ENCODE measurements at regions not wholly inside any gene's neighbourhood (a gene's known extent, or its start where the extent isn't known, plus 50 kb on each side); places are given as distances from the start of the nearest gene placed in this dataset.

- DNase-seq = no peak
These were observed 215.4 kb downstream of the UACA start for GRCh38 chr15:70547846-70548487.

GRCh38 chr15:70545526-70545925, 217.8 kb downstream of the UACA start:
- DNase-seq = no peak

GRCh38 chr15:70541511-70541910, 221.8 kb downstream of the UACA start:
- DNase-seq = no peak

DNA sequence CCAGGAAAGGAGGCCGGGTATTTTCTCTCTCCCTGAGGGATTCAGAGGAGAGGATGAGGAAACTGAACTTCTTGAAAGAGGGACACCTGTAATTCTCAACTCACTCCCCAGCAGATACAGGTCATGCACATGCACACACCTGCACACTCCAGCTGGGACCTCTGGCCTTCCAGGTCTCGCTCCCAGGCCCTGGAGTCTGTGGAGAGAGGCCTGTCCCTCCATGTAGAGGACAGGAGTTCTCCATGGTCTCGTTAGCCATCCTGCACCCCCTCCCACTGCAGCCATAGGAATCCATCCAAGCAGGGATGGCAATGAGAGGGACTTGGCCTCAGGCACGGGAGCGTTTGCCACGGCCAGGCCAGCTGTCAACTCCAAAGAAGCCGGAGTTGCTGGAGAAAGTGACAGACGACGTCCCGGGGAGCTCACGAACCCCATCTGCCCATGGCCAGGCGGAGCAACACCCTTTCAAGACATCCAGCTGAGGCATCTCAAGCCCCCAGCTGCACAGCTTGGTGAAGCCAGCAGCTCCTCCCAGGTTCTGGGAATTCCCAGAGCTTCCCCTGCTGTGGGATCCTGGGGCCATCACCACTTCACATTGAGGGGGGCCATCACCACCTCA, 223.3 kb downstream of the UACA start:
- no peak for DNase-seq

- no peak for DNase-seq
These were observed 223.9 kb downstream of the UACA start for GRCh38 chr15:70539409-70539808.

DNA sequence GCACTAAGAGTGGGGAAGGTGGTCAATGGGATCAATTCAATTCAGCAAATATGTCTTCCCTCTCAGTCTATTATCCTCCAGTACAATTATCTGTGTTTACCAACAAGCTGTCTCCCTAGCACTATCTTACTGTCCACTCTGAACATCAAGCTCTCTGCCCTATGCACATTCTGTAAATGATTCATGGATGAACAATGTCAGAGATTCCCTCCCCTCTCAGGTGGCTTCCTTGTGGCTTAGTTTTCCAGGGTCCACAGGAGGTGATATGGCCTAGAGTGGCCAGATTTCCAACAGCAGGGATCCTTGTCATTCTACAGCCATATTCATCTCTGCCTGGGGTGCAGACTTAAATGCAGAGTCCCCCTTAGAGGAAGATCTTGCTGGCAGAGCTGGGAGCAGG, 225.1 kb downstream of the UACA start:
- DNase-seq = no peak

DNA sequence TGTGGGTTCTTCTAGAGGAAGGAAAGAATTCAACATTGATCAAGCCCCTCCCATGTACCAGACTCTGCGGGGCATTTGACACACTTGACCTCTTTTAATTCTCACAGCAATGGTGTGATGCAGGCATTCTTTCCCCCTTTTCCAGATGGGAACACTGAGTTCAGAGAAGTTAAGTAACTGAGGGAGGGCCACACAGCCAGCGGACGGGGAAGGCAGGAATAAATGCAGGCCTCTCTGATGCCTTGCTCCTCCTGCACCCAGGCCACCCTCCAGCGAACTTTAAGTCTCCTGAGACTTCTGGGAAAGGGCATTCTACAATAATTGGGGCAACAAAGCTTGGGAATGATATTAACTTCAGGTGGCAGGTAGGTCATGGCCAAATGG, 227.4 kb downstream of the UACA start:
- no peak for DNase-seq

DNA sequence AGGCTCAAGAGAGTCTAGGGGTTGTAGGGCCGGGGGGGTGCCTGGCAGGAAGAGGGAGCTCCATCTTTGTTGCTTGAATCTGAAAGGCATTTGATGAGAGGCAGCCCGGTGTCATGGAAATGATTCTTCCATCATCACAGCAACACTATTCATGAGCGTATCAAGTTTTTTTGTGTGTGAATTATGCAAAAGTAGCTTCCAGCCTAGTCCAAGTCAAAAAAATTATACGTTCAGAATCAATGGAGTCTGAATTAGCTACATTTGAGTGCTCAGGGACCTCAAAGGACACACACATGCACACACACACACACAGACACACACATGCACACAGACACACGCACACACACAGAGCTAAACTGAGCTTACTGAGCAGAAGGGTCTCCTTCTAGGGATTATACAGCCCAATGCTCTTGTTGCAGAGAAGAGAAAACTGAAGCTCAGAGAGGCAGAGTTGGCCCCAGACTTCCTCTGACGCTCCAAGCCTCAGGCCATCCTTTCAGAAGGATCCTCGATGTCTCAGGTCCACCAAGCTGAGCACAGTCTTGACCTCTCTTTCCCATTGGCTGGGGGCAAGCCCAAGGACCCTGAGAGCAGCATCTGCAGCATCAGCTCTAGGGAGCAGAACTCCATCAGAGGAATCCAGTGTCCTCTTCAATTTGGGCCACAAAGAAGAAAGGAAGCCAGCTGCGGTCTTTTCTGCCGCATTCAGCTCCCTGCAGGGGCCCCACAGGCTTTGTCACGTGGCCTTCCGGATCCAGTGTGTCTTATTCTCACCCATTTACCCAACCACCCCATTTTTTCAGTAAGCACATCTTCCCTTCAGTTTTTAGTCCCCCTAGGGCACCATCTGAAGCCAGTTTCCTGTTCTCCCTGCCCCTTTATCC, 228.0 kb downstream of the UACA start:
- peak in 3 of 5 experiments; percentile 32 to 79 (median 58) for DNase-seq

DNA sequence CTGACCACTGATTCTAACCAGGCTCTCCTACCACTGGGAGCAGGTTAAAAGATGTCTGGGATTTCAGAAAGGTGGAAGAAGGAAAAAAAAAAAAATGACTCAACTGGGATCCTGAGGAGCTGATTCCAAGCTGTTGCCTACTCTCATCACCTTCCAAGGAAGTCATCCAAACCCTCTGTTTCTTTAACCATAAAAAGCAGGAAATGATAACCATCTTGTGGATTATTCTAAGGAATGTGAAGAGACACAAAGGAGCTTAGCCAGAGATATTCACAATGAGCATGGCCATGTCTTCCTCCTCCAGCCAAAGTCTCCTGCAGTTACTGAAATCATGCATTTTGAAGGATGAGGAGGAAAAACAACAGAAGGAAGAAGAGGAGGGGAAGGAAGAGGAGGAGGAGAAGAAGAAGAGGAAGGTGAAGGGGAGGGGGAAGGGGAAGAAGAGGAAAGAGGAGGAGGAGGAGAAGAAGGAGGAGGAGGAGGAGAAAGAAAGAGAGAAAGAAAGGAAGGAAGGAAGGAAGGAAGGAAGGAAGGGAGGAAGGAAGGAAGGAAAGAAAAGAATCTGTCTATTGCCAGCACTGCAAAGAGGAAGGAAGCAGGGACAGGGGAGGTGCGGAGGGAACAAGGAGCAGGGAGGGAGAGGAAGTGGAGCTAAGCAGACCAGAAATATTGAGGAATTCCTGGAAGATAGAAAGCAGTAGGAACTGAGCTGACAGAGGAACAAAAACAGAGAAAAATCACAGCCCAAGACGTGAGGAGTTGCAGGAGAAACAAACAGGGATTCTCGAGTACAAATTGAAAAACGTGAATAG, 229.2 kb downstream of the UACA start:
- no peak for DNase-seq

DNA sequence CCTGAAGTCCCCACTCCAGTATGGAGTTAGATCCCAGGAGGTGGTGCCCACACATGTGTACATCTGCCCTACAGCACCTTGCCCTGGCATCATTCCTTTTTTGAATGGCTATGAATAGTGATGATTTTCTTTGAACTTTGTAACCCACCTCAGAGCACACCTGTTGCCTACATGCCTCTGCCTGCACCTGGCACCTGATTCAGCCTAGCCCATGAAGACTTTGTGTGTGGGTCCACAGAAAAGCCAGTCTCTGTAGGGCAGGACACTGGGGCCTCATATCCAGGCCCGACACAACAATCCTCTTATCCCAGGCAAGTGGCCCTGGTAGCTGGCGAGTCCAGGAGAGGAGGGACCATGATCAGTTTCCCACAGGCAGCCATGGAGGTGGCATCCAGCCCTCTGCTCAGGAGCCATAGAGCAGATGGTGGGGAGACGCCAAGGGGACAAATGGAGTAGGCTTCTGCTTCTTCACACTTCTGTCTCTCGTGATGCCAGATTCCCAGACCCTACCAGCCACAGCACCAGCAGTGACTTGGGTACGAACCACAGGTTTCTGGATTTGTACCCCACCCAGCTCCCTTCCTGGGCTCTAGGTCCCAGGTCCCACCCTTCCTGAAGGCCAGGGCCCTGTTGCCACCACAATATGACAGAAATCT, 230.7 kb downstream of the UACA start:
- no peak for DNase-seq

- no peak for DNase-seq
These were observed 231.8 kb downstream of the UACA start for GRCh38 chr15:70531576-70531975.

- DNase-seq = no peak
These were observed 232.5 kb downstream of the UACA start for GRCh38 chr15:70530906-70531305.

GRCh38 chr15:70530503-70530902, 232.9 kb downstream of the UACA start:
- no peak for DNase-seq

DNA sequence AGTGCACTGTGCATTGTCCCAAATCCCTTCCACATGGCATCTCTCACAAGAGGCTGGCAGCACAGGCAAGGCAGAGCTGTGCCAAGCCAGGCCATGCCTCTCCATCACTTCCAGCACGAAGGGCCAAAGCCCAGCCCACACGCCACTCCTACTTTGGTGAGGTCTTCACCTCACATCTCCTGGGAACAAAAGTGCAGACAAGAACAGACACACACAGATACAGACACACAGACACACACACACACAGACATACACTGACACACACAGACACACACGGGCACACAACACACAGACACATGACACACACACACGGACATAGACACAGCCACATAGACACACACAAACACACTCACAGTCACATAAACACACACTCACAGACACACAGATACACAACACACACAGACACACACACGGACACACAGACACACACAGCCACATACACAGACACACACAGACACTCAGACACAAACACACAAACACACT, 233.3 kb downstream of the UACA start:
- no peak for DNase-seq

- no peak for DNase-seq
These were observed 234.5 kb downstream of the UACA start for GRCh38 chr15:70528816-70529215.

GRCh38 chr15:70528270-70528706, 235.1 kb downstream of the UACA start:
- peak in 3 of 5 experiments; percentile 31 to 84 (median 68) for DNase-seq

DNA sequence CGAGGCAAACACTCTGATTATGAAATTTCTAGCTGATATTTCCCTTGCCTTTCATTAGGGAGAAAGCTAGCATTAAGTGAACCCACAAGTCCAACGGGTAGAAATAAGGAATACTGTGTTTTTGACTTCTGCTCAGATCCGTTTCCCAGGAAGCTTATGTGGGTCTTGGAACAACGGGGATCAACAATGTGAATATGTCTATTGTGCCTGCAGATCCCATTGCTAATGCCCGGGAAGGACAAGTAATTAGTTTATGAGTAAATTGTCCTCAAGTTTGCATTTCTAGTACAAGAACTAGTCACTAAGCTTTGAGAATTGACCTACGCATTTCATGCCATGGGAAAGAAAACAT, 236.4 kb downstream of the UACA start:
- DNase-seq = no peak

DNA sequence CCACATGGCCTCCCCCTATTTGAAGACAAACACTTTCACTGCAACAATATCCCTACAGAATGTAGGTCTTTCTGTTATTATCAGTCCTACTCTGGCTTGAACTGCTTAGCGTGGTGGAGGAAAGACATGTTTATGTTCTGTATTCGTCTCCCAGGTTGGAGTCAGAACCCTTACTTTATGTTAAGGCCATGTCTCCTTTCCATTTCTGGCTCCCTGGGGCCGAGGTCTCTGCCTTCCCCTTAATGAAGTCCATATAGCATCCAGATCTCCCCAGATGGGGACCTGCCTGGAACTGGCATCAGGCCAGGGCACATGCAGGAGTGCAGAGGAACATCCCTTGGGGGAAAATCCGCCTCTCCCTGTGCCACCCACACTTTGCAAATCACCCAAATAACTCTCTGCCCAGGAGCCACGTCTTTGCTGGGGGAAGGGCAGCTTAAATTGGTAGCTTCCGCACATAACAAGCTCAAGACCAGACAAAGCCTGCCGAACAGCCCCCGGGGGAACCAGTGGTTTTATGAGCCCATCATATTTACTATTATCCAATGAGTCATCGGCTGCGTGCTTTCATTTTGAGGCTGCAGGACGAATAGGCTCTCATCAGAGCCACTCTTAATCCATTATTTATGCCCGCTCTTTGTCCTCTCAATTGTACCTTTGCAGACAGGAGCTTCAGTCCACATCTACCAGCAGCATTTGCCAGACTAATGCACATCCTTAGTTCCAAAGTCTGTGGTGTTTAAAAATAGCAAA, 237.0 kb downstream of the UACA start:
- DNase-seq = no peak

- no peak for DNase-seq
These were observed 237.8 kb downstream of the UACA start for GRCh38 chr15:70525551-70525950.

DNA sequence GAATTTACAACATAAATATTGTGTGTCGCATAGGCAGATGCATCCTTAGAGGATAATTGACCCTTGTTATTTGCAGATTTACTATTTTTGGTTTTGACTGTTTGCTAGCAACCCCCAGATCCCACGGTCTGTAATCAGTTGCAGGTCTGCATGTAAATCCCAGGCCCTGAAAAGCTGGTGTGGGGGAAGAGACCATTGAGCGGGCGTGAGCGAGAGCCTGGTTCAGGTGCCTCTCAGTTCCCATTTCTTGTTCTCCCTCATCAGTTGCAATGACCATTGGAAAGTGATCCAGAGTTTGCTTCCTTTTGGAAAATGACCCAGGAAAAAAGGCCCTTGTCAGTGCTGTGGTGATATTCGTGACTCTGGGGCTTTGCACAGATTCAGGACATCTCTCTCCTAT, 238.9 kb downstream of the UACA start:
- no peak for DNase-seq

DNA sequence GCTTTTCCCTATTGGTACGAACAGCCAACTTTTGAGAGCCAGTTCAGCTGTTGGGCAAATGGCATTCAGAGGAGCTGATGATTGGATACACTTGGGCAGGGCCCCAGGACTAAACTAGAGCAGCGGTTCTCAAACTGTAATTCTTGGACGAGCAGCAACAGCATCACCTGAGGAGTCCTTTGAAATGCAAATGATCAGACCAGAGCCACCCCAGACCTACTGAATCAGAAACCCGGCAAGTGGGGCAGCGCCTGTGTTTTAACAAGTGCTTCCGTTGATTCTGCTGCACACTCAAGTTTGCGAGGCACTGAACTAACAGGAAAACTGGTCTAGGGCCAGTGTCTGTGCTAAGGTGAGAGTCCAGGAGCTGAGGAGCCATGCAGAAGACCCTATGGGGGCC, 239.7 kb downstream of the UACA start:
- no peak for DNase-seq

- no peak for DNase-seq
These were observed 240.2 kb downstream of the UACA start for GRCh38 chr15:70523192-70523591.

Measured in T-helper 2 cell (primary cell).